ENCODE measurements at regions not wholly inside any gene's neighbourhood (a gene's known extent, or its start where the extent isn't known, plus 50 kb on each side); places are given as distances from the start of the nearest gene placed in this dataset.

DNA sequence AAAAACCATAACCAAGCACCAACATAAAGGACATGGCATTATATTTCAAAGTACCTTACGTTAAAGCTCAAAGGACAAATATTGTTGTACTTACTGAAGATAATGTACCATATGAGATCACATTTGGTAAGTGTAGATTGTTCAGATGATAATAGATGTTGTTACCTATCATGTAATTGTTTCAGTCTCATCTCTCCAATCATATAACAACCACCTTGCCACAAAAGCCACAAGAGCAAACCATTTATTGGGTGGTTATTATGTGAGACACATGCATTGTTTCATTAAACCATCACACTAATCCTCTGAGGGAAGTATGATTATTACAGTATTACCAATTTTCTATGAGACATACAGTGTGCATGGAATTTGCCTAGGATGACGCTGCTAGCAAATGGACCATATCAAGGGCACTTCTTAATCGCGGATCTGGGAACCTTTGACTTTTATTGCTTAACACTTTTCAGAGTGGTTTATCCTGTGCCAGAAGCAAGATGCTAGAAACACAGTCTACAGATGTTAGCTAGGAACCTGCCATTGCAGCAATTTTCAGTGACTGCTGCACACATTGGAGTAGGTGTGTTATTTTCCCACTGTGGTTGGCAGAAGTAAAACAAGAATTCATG, 149.8 kb upstream of the AKIRIN2 start:
- no peak for ATAC-seq
- Histone ChIP-seq H3K4me1 (ENCODE audit: control insufficient read depth, insufficient read depth, low read length) (no peaks in the 10 kb centered on the region), H3K4me3 (ENCODE audit: low read length) (no peak overlapping the region), H3K27me3 (ENCODE audit: control insufficient read depth, insufficient read depth) (no peaks in the 10 kb centered on the region), H3K27ac (ENCODE audit: low read length) (no peak overlapping the region), H3K9me3 (ENCODE audit: control insufficient read depth, low read length) (no peaks in the 10 kb centered on the region)
- DNase-seq = no peak
- 89% methylated on average over 4 of the region's 4 CpGs for WGBS
- intact Hi-C loops (cut with DNase I) = no loop called here

DNA sequence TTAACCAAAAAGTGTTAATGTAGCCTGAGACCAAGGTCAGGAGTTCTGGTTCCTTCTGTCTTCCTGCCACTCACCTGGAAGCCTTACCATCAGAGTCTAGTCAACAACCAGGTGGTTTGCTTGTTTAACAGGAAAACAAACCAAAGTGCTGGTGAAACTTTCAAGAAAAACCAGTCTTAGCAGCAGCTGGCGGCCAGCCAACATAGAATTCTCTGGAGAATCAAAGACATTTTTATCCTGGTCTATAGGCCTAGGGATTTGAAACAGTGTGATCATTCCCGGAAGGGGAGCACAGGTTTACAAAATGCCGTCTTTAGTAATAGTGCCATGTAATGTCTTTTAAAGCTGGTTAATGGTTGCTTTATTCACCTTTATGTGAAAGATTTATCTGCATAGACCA, 146.6 kb upstream of the AKIRIN2 start:
- Histone ChIP-seq H3K4me1 (ENCODE audit: control insufficient read depth, insufficient read depth, low read length) (no peaks in the 10 kb centered on the region), H3K9me3 (ENCODE audit: control insufficient read depth, low read length) (no peaks in the 10 kb centered on the region), H3K27me3 (ENCODE audit: control insufficient read depth, insufficient read depth) (no peaks in the 10 kb centered on the region), H3K4me3 (ENCODE audit: low read length) (no peak overlapping the region), H3K27ac (ENCODE audit: low read length) (no peak overlapping the region)
- DNase-seq = peak in 1 of 3 donors; percentile 29
- no peak for ATAC-seq
- WGBS = 49% methylated on average over 3 of the region's 3 CpGs
- intact Hi-C loops (cut with DNase I) = no loop called here

DNA sequence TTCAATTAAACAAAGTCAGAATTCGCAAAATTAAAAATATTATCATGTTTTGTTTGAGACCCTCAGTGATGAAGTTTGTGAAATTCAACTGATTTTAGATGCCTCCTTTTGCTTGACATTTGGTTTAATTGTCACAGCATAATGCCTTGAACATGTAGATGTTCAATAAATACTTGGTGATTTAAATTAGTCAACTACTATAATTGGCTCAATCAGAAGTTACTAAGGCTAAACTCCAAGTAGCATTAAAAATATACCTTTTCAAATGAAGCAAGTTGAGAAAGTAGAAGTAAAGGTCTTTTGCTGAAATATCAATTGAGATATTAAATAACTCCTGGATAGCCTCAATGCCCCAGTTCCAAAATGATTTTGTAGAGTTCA, 145.8 kb upstream of the AKIRIN2 start:
- WGBS = 95% methylated on average over 1 of the region's 1 CpG
- Histone ChIP-seq H3K27me3 (ENCODE audit: control insufficient read depth, insufficient read depth) (no peaks in the 10 kb centered on the region), H3K4me1 (ENCODE audit: control insufficient read depth, insufficient read depth, low read length) (no peaks in the 10 kb centered on the region), H3K9me3 (ENCODE audit: control insufficient read depth, low read length) (no peaks in the 10 kb centered on the region), H3K27ac (ENCODE audit: low read length) (no peak overlapping the region), H3K4me3 (ENCODE audit: low read length) (no peak overlapping the region)
- ATAC-seq (no peak), DNase-seq (no peak)
- intact Hi-C loops (cut with DNase I) = no loop called here

DNA sequence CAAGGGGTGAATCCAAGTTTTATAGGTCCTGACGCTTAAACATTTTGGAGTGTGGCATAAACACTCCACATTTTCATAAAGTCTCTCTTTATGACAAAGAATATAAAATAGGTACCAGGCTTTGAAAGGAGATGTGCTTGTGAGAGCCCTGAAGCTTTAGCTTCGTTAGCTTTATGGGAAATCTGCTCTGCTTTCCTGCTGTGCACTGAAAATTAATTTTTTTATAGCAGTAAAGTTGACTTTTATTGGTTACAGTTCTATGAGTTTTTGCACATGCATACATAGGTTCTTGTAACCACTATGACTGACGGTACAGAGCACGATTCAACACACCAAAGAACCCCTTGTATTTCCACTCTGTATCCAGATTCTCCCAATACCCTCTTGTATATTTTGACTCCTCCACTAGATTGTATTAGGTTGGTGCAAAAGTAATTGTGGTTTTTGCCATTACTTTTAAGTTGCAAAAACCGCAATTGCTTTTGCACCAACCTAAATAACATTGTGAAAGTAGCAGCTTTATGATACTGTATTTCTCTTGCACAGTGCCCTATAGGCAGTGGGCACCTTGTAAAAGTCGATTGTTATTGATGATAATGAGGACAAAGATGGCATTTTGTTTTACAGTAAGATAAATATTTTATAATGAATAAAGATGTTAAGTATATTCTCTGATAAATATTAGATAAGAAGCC, 145.2 kb upstream of the AKIRIN2 start:
- DNase-seq (no peak), ATAC-seq (no peak)
- H3K4me1 ChIP-seq (ENCODE audit: control insufficient read depth, insufficient read depth, low read length) = no peaks in the 10 kb centered on the region
- 87% methylated on average over 6 of the region's 6 CpGs for WGBS
- H3K9me3 ChIP-seq (ENCODE audit: control insufficient read depth, low read length) = no peaks in the 10 kb centered on the region
- H3K27me3 ChIP-seq (ENCODE audit: control insufficient read depth, insufficient read depth) = no peaks in the 10 kb centered on the region
- no peak overlapping the region for H3K27ac ChIP-seq (ENCODE audit: low read length)
- no peak overlapping the region for H3K4me3 ChIP-seq (ENCODE audit: low read length)
- intact Hi-C loops (cut with DNase I) = no loop called here

DNA sequence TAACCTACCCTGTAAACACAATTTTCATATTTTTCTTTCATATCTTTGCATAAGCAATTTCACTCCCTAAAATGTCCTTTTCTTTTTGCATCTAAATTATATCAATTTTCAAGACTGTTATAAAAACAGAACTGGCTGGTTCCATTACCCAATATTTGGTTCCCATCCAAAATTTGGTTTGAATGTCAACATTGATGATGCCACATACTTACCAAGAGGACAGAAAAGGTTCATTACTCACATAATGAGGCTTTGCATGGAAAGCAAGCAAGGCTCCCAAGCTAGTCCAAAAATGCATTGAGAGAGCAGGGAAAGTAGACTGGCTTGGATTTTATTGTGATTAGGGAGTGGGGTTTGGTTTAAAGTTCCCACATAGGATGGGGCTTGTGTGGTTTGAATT, 144.4 kb upstream of the AKIRIN2 start:
- no peak for DNase-seq
- ATAC-seq = no peak
- intact Hi-C loops (cut with DNase I) = no loop called here

DNA sequence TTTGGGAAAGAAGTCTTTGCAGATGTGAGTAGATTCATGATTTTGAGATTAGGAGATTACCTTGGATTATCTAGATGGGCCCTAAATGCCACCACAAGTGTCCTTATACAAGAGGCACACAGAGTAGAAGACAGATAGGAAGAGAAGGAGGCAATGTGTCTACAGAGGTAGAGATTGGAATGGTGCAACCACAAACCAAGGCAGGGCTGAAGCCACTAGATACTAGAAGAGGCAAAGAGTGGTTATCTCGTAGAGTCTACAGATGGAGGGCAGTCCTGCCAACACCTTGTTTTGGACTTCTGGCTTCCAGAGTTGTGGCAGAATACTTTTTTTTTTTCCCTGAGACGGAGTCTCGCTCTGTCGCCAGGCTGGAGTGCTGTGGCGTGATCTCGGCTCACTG, 138.3 kb upstream of the AKIRIN2 start:
- intact Hi-C loops (cut with DNase I) = no loop called here
- Histone ChIP-seq H3K4me3 (ENCODE audit: low read length) (no peak overlapping the region), H3K4me1 (ENCODE audit: control insufficient read depth, insufficient read depth, low read length) (no peaks in the 10 kb centered on the region), H3K9me3 (ENCODE audit: control insufficient read depth, low read length) (no peaks in the 10 kb centered on the region), H3K27me3 (ENCODE audit: control insufficient read depth, insufficient read depth) (no peaks in the 10 kb centered on the region), H3K27ac (ENCODE audit: low read length) (no peak overlapping the region)
- no peak for DNase-seq
- 92% methylated on average over 6 of the region's 6 CpGs for WGBS
- ATAC-seq = no peak

More for the DNA sequence above, 144.4 kb upstream of the AKIRIN2 start:
- Histone ChIP-seq H3K27ac (ENCODE audit: low read length) (no peak overlapping the region), H3K27me3 (ENCODE audit: control insufficient read depth, insufficient read depth) (no peaks in the 10 kb centered on the region), H3K4me1 (ENCODE audit: control insufficient read depth, insufficient read depth, low read length) (no peaks in the 10 kb centered on the region), H3K9me3 (ENCODE audit: control insufficient read depth, low read length) (no peaks in the 10 kb centered on the region), H3K4me3 (ENCODE audit: low read length) (no peak overlapping the region)

DNA sequence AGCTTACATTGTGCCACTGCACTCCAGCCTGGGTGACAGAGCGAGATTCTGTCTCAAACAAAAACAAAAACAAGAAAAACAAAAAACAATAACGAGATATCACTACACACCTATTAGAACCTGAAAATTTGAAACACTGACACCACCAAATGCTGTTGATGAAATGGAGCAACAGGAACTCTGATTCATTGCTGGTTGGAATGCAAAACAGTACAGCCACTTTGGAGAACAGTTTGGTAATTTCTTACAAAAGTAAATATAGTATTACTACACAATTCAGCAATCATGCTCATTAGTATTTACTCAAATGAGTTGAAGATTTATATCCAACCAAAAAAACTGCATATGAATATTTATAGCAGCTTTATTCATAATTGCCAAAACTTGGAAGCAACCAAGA, 135.8 kb upstream of the AKIRIN2 start:
- intact Hi-C loops (cut with DNase I) = no loop called here
- WGBS = 65% methylated on average over 2 of the region's 2 CpGs
- H3K27me3 ChIP-seq (ENCODE audit: control insufficient read depth, insufficient read depth) = no peaks in the 10 kb centered on the region
- no peak overlapping the region for H3K27ac ChIP-seq (ENCODE audit: low read length)
- ATAC-seq (no peak), DNase-seq (no peak)
- H3K4me3 ChIP-seq (ENCODE audit: low read length) = no peak overlapping the region
- no peaks in the 10 kb centered on the region for H3K4me1 ChIP-seq (ENCODE audit: control insufficient read depth, insufficient read depth, low read length)
- H3K9me3 ChIP-seq (ENCODE audit: control insufficient read depth, low read length) = no peaks in the 10 kb centered on the region

DNA sequence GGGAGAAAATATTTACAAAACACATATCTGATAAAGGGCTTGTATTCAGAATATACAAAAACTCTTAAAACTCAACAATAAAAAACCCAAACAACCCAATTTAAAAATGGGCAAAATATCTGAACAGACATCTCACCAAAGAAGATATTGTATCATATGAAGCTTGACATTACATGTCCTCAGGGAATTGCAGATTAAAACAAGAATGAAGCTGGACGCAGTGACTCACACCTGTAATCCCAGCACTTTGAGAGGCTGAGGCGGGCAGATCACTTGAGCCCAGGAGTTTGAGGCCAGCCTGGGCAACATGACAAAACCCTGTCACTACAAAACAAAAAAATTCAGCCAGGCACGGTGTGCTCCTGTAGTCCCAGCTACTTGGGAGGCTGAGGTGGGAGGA, 135.4 kb upstream of the AKIRIN2 start:
- DNase-seq (no peak), ATAC-seq (no peak)
- Histone ChIP-seq H3K27ac (ENCODE audit: low read length) (no peak overlapping the region), H3K4me3 (ENCODE audit: low read length) (no peak overlapping the region), H3K4me1 (ENCODE audit: control insufficient read depth, insufficient read depth, low read length) (no peaks in the 10 kb centered on the region), H3K9me3 (ENCODE audit: control insufficient read depth, low read length) (no peaks in the 10 kb centered on the region), H3K27me3 (ENCODE audit: control insufficient read depth, insufficient read depth) (no peaks in the 10 kb centered on the region)
- WGBS = 94% methylated on average over 3 of the region's 3 CpGs
- intact Hi-C loops (cut with DNase I) = no loop called here

DNA sequence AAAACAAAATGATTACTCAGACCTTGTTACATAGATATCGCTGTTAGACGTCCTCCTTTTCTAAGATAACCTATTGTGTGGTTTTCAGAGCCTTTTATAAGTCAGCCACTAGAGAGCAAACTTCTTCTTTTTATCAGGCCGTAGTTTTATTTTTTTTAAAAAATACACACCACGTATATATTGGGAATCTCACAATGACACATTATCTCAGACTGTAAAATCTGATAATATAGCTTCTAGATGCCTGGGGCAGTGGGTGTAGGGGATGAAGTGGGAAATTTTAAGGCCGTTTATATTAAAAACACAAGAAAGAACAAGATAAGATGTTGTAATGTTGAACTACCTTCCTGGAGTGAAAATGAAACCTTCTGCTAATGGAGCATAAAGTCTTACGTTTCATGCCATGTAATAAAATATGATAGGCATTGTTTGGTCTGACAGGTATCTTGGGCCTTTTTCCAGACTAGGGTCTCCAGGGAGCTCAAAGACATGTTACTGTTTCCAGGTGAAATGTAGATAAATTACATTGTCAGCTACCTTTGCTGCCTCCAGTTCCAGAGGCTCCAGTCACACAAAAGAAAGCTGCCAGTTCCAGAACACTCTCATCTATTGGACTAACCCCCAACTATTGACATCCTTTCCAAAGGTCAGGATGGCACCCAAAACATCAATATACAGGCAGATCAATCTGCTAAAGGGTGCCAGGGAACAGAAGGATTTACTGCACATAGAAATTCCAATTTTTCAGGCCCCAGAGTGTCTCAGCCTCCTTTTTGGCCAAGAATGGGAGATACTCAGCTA, 130.2 kb upstream of the AKIRIN2 start:
- no peaks in the 10 kb centered on the region for H3K4me1 ChIP-seq (ENCODE audit: control insufficient read depth, insufficient read depth, low read length)
- intact Hi-C loops (cut with DNase I) = no loop called here
- H3K9me3 ChIP-seq (ENCODE audit: control insufficient read depth, low read length) = no peaks in the 10 kb centered on the region
- H3K27ac ChIP-seq (ENCODE audit: low read length) = no peak overlapping the region
- ATAC-seq = peak; percentile 22 to 53
- no peaks in the 10 kb centered on the region for H3K27me3 ChIP-seq (ENCODE audit: control insufficient read depth, insufficient read depth)
- DNase-seq = no peak
- peak overlapping the region; percentile 74 for H3K4me3 ChIP-seq (ENCODE audit: low read length)
- WGBS = 9% methylated on average over 6 of the region's 6 CpGs

DNA sequence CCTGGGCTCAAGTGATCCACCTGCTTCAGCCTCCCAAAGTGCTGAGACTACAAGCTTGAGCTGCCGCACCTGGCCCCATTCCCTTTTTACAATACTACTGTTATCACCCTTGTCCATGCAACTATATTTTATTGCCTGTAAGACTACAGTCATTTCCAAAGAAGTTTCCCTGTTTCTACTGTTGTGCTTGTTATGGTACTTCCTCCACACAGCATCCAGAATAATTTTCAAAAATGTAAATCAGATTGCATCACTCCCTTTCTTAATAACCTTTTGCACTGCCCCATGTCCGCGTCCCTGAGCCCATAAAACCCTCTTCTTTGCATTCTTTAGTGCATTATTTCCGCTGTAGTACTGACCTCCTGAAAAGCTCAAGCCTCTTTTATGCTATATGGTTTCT, 128.9 kb upstream of the AKIRIN2 start:
- H3K27me3 ChIP-seq (ENCODE audit: control insufficient read depth, insufficient read depth) = no peaks in the 10 kb centered on the region
- no peaks in the 10 kb centered on the region for H3K9me3 ChIP-seq (ENCODE audit: control insufficient read depth, low read length)
- no peak for DNase-seq
- H3K4me3 ChIP-seq (ENCODE audit: low read length) = no peak overlapping the region
- WGBS = 82% methylated on average over 4 of the region's 4 CpGs
- intact Hi-C loops (cut with DNase I) = no loop called here
- H3K4me1 ChIP-seq (ENCODE audit: control insufficient read depth, insufficient read depth, low read length) = no peaks in the 10 kb centered on the region
- H3K27ac ChIP-seq (ENCODE audit: low read length) = no peak overlapping the region
- no peak for ATAC-seq

DNA sequence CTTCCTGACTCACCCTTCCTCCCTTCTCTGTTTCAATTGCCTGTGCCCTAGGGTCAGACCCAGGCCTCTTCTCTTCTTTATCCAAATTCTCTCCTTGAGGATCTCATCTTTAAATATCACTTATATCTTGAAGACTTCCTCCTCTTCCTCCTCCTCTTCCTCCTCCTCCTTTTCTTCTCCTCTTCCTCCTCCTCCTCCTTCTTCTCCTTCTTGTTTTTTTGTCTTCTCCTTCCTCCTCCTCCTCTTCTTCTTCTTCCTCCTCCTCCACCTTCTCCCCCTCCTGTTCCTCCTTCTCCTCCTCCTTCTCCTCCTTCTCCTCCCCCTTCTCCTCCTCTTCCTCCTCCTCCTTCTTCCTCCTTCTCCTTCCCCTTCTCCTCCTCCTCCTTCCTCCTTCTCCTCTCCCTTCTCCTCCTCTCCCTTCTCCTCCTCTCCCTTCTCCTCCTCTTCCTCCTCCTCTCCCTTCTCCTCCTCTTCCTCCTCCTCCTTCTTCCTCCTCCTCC, 127.6 kb upstream of the AKIRIN2 start:
- DNase-seq (no peak), ATAC-seq (no peak)
- Histone ChIP-seq H3K4me3 (ENCODE audit: low read length) (no peak overlapping the region), H3K9me3 (ENCODE audit: control insufficient read depth, low read length) (no peaks in the 10 kb centered on the region), H3K27me3 (ENCODE audit: control insufficient read depth, insufficient read depth) (no peaks in the 10 kb centered on the region), H3K27ac (ENCODE audit: low read length) (no peak overlapping the region), H3K4me1 (ENCODE audit: control insufficient read depth, insufficient read depth, low read length) (no peaks in the 10 kb centered on the region)
- intact Hi-C loops (cut with DNase I) = no loop called here
